ENCODE measurements at regions not wholly inside any gene's neighbourhood (a gene's known extent, or its start where the extent isn't known, plus 50 kb on each side); places are given as distances from the start of the nearest gene placed in this dataset.
"Not testable (repeated sequence)": the region's sequence is repeated elsewhere in the genome, so short reads cannot be mapped to it uniquely, and the experiment has no call there.

DNA sequence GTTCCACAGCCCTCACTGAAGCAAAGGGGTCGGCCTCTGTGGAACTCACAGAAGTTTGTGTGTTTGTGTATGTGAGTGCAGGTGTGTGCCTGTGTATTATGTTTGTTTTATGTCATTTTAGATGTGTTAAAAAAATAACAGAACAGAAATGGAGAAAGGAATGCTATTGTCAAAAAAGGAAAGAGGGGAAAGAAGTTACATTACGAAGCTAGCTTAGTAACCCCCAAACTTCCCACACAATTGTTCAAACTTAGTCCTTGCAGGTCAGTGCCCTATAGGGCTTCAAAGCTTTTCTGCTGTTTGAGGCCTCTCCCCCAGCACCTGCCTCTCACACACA lies 1505.6 kb upstream of the SLC10A2 start:
- DNase-seq: no peak

GRCh38 chr13:104571161-104571892 lies 1505.1 kb upstream of the SLC10A2 start:
- peak; percentile 83 for DNase-seq

GRCh38 chr13:104567114-104567513 lies 1500.9 kb upstream of the SLC10A2 start:
- no peak for DNase-seq

GRCh38 chr13:104565888-104566287 lies 1499.7 kb upstream of the SLC10A2 start:
- no peak for DNase-seq

- DNase-seq: no peak
Observed at GRCh38 chr13:104553896-104554295, 1487.7 kb upstream of the SLC10A2 start.

DNA sequence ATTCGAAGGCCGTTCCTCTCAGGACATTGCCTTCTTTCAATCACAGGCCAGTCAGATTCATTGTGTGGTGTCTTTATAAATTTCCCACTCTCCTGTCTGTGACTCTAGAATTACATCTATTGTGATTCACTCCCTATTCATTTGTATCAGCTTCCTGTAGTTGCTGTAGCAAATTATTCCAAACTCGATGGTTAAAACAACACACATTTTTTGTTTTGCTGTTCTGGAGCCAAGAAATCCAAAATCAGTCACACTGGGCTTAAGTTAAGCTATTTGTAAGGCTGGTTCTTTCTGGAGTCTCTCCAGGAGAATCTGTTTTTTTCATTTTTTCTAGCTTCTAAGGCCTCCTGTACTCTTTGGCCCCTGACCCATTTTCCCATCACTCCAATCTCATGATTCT lies 1487.0 kb upstream of the SLC10A2 start:
- DNase-seq: peak; percentile 16

DNA sequence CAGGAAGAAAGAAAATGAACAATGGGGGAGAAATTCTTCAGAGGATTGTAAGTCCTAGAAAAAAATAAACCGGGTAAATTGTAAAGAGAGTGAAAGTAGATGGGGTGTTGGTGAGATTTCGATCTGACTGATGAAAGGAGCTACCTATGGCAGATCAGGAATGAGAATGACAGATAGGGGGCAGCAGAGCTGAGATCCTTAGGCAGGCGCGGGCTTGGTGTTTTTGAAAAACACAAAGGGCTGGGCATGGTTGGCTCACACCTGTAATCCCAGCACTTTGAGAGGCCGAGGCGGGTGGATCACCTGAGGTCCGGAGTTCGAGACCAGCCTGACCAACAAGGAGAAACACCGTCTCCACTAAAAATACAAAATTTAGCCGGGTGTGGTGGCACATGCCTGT lies 1468.6 kb upstream of the SLC10A2 start:
- DNase-seq: no peak

- no peak for DNase-seq
Observed at GRCh38 chr13:104532132-104532531, 1465.9 kb upstream of the SLC10A2 start.

DNA sequence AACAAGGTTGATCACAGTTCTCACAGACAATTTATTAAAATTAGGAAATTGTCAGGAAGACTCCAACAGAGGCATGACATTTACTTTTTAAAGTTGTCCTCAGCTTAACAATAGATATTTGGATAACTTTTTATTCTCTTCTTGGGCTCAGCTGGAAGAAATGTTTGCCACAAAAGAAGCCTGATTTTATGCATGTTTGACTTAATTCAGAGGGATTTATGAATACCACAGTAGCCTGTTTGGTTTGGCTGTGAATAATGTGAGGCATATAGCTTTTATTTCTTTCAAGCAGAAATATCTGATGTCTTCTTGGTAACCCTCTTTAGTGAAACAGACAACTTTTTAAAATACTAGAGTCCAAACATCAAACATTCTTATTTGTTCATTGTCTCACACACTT lies 1464.5 kb upstream of the SLC10A2 start:
- no peak for DNase-seq

DNA sequence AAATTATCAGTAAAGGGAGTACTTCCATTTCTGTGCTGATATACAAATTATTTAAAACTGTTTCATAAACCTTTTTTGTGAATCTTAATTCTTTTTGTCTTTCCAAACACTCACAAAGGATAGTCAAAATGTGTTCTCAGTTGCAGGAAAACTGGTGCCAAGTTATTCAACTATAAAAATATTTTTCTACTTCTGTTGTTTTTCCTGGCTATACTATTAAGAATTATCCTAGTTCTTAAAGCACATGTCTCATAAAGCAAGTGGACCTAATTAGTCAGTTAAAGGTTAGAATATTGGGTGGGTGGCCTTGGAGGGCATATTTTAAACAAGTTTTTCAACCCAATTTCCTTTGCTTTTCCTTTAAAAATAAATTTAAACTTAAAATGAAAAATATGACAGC lies 1460.3 kb upstream of the SLC10A2 start:
- no peak for DNase-seq

DNA sequence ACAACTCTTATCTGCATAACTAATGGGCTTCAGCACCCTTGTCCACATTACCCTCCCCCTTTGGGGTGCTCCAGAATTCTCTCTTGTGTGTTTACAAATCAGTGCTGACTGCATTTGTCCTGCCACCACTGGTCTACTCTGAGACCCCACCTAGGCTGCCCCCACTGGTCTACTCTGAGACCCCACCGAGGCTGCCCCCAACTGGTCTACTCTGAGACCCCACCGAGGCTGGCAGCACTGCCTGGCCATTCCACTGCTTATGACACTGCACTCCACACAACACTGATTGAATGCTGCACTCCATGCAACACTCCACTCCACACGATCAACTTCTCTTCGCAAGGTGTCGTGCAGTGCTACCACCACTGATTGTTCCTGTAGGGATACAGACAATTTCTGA lies 1459.2 kb upstream of the SLC10A2 start:
- no peak for DNase-seq

GRCh38 chr13:104522235-104523072 lies 1456.2 kb upstream of the SLC10A2 start:
- DNase-seq: no peak

DNA sequence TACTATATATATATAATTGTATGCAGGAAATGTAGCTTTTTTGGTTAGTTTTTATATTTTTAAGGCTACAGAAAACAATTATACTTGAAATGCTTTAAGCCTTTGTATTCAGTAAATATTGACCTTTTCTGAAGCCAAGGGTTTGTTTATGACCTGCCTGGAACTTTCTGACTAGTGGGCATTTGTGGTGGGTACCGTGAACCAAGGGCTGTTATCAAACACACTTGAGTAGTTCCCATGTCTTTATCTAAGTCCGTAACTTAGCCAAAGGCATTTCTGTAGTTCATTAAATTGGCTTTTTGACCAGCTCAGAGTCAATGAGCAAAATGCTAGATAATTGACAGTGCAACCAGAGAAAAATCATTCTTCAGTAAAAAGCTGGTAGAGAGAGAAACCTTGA lies 1444.2 kb upstream of the SLC10A2 start:
- DNase-seq: no peak

- DNase-seq: not testable (repeated sequence)
Observed at GRCh38 chr13:104493502-104493901, 1427.3 kb upstream of the SLC10A2 start.

GRCh38 chr13:104491916-104492315 lies 1425.7 kb upstream of the SLC10A2 start:
- DNase-seq: no peak

DNA sequence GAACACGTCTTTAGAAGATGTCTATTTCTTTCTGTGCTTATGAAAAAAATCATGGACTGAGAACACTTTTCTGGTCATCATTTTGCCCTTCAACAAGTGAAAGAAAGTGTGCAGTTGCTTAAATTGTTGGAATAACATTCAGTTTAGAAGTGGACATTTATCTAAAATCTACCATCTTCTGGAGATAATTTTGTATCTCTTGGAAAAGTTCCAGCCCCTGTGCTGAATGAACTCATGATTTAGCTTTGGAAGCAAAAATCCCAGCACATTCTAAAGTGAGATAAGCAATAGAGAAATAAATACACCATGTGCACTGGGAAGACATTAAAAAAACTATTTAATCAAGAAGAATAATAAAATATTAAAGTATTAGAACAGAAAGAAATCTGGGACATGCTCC lies 1420.8 kb upstream of the SLC10A2 start:
- peak; percentile 60 for DNase-seq

- no peak for DNase-seq
Observed at GRCh38 chr13:104485571-104485970, 1419.4 kb upstream of the SLC10A2 start.

DNA sequence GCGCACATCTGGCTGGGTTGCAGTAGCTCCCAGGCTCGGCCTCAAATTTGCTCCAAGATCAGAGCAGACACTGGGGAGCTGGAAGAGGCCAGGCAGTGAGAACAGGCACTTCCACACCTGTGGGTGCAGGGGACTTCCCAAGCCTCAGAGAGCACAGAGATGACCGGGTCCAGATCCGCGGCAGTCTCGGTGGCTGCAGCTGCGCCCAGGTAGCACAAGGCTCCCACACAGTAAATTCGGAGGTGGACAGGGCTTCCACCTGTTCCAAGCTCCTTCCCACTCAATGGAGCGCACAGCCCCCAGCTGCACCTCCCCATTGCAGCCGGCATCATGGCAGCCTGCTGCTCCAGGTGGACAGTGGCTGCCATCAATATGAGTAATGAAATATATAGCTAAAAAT lies 1417.4 kb upstream of the SLC10A2 start:
- DNase-seq: no peak

DNA sequence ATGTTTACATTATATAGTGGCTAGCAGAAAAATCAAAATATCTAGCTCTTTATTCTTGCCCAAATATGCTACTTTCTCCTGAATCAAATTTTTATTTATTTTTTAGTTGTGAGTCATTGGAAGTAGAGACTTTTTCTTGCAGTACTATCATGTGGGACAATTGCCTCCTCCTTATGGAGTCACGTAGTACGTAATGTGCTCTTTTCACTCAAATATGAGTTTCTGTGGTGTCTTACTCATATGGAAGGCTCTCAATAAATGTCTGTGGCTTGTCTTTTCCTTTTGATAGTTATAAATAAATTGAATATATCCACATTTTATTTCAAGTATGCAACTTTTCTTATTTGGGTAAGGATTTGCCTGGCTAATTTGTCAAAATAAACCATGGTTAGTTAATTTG lies 1411.0 kb upstream of the SLC10A2 start:
- DNase-seq: no peak

DNA sequence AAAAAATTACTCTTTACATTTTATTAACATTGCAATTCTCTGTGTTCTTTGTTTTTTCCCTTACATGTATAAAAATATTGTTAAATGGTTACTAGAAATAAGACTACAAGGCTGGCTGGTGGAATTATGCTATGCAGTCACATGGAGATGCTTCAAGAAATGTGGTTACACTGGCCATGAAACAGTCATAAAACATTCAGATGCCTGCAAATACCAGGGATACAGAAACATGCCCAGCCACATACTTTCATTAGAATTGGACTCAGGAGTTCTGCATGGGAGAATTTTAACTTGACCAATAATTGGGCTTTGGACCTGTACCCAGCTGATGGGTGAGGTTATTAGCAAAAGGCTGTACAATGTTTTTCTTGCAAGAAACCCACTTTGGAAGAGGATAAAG lies 1407.7 kb upstream of the SLC10A2 start:
- DNase-seq: no peak

DNA sequence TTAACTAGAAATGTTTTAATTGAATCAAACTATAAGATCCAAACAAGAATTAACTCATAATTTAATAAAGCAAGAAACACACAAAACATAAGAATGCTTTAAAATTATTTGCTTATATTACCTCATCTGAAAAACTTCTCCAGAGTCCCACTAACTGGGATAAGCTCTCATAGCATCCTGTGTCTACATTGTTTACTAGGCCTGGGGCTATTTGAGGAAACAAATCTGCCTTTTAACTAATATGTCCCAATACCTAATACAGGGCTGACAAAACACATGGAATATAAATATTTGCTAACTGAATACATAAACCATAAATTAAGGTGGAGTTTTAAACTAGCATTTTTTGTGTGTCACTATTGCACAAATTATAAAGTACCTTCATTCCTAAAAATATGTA lies 1399.8 kb upstream of the SLC10A2 start:
- peak; percentile 18 for DNase-seq

GRCh38 chr13:104461049-104461448 lies 1394.8 kb upstream of the SLC10A2 start:
- no peak for DNase-seq

DNA sequence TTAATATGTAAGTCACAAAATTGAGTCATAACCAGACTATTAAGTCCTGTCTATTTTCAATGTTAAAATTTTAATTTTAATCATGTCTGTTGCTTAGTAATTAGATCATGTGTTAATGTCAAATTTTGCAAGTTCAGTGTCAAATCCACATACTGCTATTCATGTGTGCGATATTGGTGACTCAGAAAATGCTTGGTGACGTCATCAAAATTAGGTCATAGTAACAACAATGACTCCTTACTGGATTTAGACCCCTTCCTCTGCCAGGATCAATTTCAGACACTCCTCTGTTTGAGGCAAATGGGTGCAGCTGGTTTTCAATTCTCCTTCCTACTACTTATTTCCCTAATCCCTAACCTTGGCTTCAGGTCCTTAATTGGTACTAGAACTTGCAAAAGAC lies 1394.3 kb upstream of the SLC10A2 start:
- DNase-seq: no peak

GRCh38 chr13:104450006-104450405 lies 1383.8 kb upstream of the SLC10A2 start:
- no peak for DNase-seq

DNA sequence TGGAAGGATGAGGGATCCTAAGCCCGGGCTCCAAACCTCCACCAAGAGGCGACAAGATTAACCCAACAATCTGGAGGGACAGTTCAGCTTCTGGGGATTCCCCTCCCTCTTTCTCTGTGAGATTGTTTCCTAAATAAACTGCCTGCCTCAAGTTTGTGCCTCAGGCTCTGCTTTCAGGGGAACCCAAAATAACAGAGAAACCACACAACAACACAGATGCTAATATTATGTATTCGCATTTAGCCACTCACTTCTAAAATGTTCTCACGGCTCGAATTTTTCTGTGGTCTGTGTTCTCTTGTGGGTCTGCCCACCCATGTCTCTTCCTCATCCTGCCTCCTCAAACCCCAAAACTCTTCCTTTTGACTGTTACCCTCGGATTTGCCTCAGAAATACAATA lies 1381.1 kb upstream of the SLC10A2 start:
- DNase-seq: no peak
